Fibroblast of lung (primary cell): ENCODE measurements at regions not wholly inside any gene's neighbourhood (a gene's known extent, or its start where the extent isn't known, plus 50 kb on each side); places are given as distances from the start of the nearest gene placed in this dataset.
A peak's percentile ranks its signal among the peaks of the same experiment; 100 is the strongest.

Source experiments
- DNase-seq, 2 donors: peaks; one replicate each; pipeline versions ENCODE4 v3.0.0 to v3.0.0-alpha.2; 2010; ENCODE audit warnings: low read depth in 2 of 2
- H2AFZ ChIP-seq: 2 replicates; pipeline ENCODE4 v1.5.1; 2012; ENCODE audit warnings: low read length, control low read depth, inconsistent platforms
- H3K27ac ChIP-seq: 2 replicates; pipeline ENCODE4 v1.5.1; 2011; ENCODE audit warnings: low read length, control low read depth; ENCODE audit not compliant: insufficient read depth
- H3K27me3 ChIP-seq: 2 replicates; pipeline ENCODE4 v1.5.1; 2011; ENCODE audit warnings: mild to moderate bottlenecking, low read length; ENCODE audit not compliant: control insufficient read depth, insufficient read depth
- H3K36me3 ChIP-seq: 2 replicates; pipeline ENCODE4 v1.5.1; 2011; ENCODE audit warnings: low read length; ENCODE audit not compliant: control insufficient read depth, insufficient read depth
- H3K4me1 ChIP-seq: 2 replicates; pipeline ENCODE4 v1.5.1; 2011; ENCODE audit warnings: low read length; ENCODE audit not compliant: control insufficient read depth, insufficient read depth; ENCODE audit errors: extremely low read depth
- H3K4me2 ChIP-seq: 2 replicates; pipeline ENCODE4 v1.5.1; 2011; ENCODE audit warnings: low read length, control low read depth; ENCODE audit not compliant: insufficient read depth; ENCODE audit errors: extremely low read depth
- H3K4me3 ChIP-seq, 4 experiments: fragments of 200-600 bp in 1 of 4; sonication (generic) in 1 of 4; replicated peaks in 1 of 4; 2 replicates each; pipeline ENCODE4 v1.5.1; 2011 to 2016; ENCODE audit warnings: low read length in 4 of 4, low read depth in 3 of 4, mild to moderate bottlenecking in 3 of 4, control low read depth in 2 of 4, inconsistent platforms in 1 of 4, mixed read lengths in 1 of 4; ENCODE audit not compliant: insufficient read depth in 1 of 4; ENCODE audit errors: control extremely low read depth in 1 of 4
- H3K79me2 ChIP-seq: 2 replicates; pipeline ENCODE4 v1.5.1; 2012; ENCODE audit warnings: mild to moderate bottlenecking, low read length, inconsistent platforms; ENCODE audit not compliant: control insufficient read depth, insufficient read depth
- H3K9ac ChIP-seq: 2 replicates; pipeline ENCODE4 v1.5.1; 2011; ENCODE audit warnings: mild to moderate bottlenecking, low read length, control low read depth; ENCODE audit not compliant: insufficient read depth
- H3K9me3 ChIP-seq: 2 replicates; pipeline ENCODE4 v1.5.1; 2012; ENCODE audit warnings: low read depth, low read length; ENCODE audit not compliant: control insufficient read depth, insufficient read depth
- H4K20me1 ChIP-seq: 2 replicates; pipeline ENCODE4 v1.5.1; 2011; ENCODE audit warnings: low read length; ENCODE audit not compliant: control insufficient read depth, insufficient read depth; ENCODE audit errors: extremely low read depth
- CTCF ChIP-seq, 2 donors: IDR thresholded peaks in 1 of 2; conservative IDR thresholded peaks in 1 of 2; 1 replicate in 1 of 2; 2 replicates in 1 of 2; pipeline ENCODE4 v1.5.1; 2011 to 2012; ENCODE audit warnings: low read length in 2 of 2, control low read depth in 1 of 2, inconsistent platforms in 1 of 2, low read depth in 1 of 2, mild to moderate bottlenecking in 1 of 2
- EZH2 ChIP-seq: IDR thresholded peaks from 2 replicates; pipeline ENCODE4 v1.5.1; 2012; ENCODE audit warnings: low read length, control low read depth, mild to moderate bottlenecking; ENCODE audit errors: missing control alignments

- no peak overlapping the region for H3K9ac ChIP-seq
- no peaks in the 10 kb centered on the region for H3K27me3 ChIP-seq
Observed at GRCh38 chr12:77120156-77121085, 55.1 kb upstream of the E2F7 start.

GRCh38 chr12:77118696-77119095, 53.3 kb upstream of the E2F7 start:
- peaks cover 26% of the 10 kb centered on the region for H3K4me1 ChIP-seq
- no peaks in the 10 kb centered on the region for H4K20me1 ChIP-seq
- no peak overlapping the region for H2AFZ ChIP-seq
- TF ChIP-seq EZH2 (no peak), CTCF (conservative IDR thresholded peaks at IDR 0.05 in 1 of 2, IDR thresholded peaks at IDR 0.05 in 1 of 2; ENCODE audit: low read depth in 1 of 2, low read length in 2 of 2) (no peak)
- H3K27ac ChIP-seq, result peak overlapping the region; percentile 22
- no peaks in the 10 kb centered on the region for H3K79me2 ChIP-seq
- H3K4me2 ChIP-seq, result no peak overlapping the region
- no peaks in the 10 kb centered on the region for H3K36me3 ChIP-seq
- no peak overlapping the region for H3K4me3 ChIP-seq
- DNase-seq, result peak; percentile 41 to 62
- no peaks in the 10 kb centered on the region for H3K27me3 ChIP-seq
- no peak overlapping the region for H3K9ac ChIP-seq
- no peaks in the 10 kb centered on the region for H3K9me3 ChIP-seq

More at GRCh38 chr12:77120156-77121085, 55.1 kb upstream of the E2F7 start:
- no peak overlapping the region for H2AFZ ChIP-seq
- peak overlapping the region; percentile 53 for H3K27ac ChIP-seq
- H3K4me2 ChIP-seq, result peak overlapping the region; percentile 36
- TF ChIP-seq EZH2, result no peak
- TF ChIP-seq CTCF (conservative IDR thresholded peaks at IDR 0.05 in 1 of 2, IDR thresholded peaks at IDR 0.05 in 1 of 2; ENCODE audit: low read depth in 1 of 2, low read length in 2 of 2), result no peak
- no peaks in the 10 kb centered on the region for H4K20me1 ChIP-seq
- H3K79me2 ChIP-seq, result no peaks in the 10 kb centered on the region
- H3K9me3 ChIP-seq, result no peaks in the 10 kb centered on the region
- peak; percentile 74 to 80 for DNase-seq
- no peak overlapping the region for H3K4me3 ChIP-seq
- peaks cover 23% of the 10 kb centered on the region for H3K4me1 ChIP-seq
- no peaks in the 10 kb centered on the region for H3K36me3 ChIP-seq

GRCh38 chr12:77116277-77116676, 50.9 kb upstream of the E2F7 start:
- Histone ChIP-seq H3K4me3 (no peak overlapping the region), H2AFZ (no peak overlapping the region), H3K9ac (no peak overlapping the region), H3K27me3 (no peaks in the 10 kb centered on the region), H3K36me3 (no peaks in the 10 kb centered on the region), H3K4me2 (peak overlapping the region; percentile 52), H3K79me2 (no peaks in the 10 kb centered on the region), H3K27ac (peak overlapping the region; percentile 6), H3K4me1 (peaks cover 15% of the 10 kb centered on the region), H4K20me1 (no peaks in the 10 kb centered on the region), H3K9me3 (no peaks in the 10 kb centered on the region)
- TF ChIP-seq CTCF (conservative IDR thresholded peaks at IDR 0.05 in 1 of 2, IDR thresholded peaks at IDR 0.05 in 1 of 2; ENCODE audit: low read depth in 1 of 2, low read length in 2 of 2) (no peak), EZH2 (no peak)
- DNase-seq, result peak; percentile 80 to 83
